Thoracic aorta (tissue), 2 donors: ENCODE measurements at regions not wholly inside any gene's neighbourhood (a gene's known extent, or its start where the extent isn't known, plus 50 kb on each side); places are given as distances from the start of the nearest gene placed in this dataset.

ENCODE experiments used
- ATAC-seq: fragments of 150-250 bp; one replicate; pipeline ENCODE4 v1.8.0; 2017; ENCODE audit warnings: low read depth; ENCODE audit not compliant: insufficient number of reproducible peaks, low FRiP score
- DNase-seq: peaks from one replicate; pipeline ENCODE4 v3.0.0-alpha.2; 2020; ENCODE audit warnings: low spot score
- H3K27ac ChIP-seq, 2 donors: fragments of 200-600 bp; sonication (generic); 1 replicate in 1 of 2; 2 replicates in 1 of 2; pipeline ENCODE4 v1.5.1; 2016; ENCODE audit warnings: mild to moderate bottlenecking in 2 of 2, moderate library complexity in 2 of 2
- H3K27me3 ChIP-seq: fragments of 200-600 bp; sonication (generic); replicated peaks from 2 replicates; pipeline ENCODE4 v1.6.0; 2016; ENCODE audit warnings: mild to moderate bottlenecking; ENCODE audit not compliant: insufficient read depth
- H3K36me3 ChIP-seq: fragments of 200-600 bp; sonication (generic); one replicate; pipeline ENCODE4 v1.5.1; 2016
- H3K4me1 ChIP-seq, 2 donors: fragments of 200-600 bp; sonication (generic); 1 replicate in 1 of 2; 2 replicates in 1 of 2; pipeline versions ENCODE4 v1.5.1 to v1.6.0; 2016; ENCODE audit warnings: low read depth in 2 of 2, mild to moderate bottlenecking in 1 of 2; ENCODE audit not compliant: control insufficient read depth in 1 of 2
- H3K4me3 ChIP-seq: fragments of 200-600 bp; sonication (generic); 2 replicates; pipeline ENCODE4 v1.5.1; 2016; ENCODE audit warnings: mild to moderate bottlenecking
- H3K9me3 ChIP-seq: fragments of 200-600 bp; sonication (generic); 2 replicates; pipeline ENCODE4 v1.5.1; 2016
- TF ChIP-seq, protein P1 (sequence below): fragments of 200-600 bp; sonication (generic); IDR thresholded peaks from one replicate; pipeline ENCODE4 v1.5.1; 2019; ENCODE audit warnings: antibody characterized with exemption

DNA sequence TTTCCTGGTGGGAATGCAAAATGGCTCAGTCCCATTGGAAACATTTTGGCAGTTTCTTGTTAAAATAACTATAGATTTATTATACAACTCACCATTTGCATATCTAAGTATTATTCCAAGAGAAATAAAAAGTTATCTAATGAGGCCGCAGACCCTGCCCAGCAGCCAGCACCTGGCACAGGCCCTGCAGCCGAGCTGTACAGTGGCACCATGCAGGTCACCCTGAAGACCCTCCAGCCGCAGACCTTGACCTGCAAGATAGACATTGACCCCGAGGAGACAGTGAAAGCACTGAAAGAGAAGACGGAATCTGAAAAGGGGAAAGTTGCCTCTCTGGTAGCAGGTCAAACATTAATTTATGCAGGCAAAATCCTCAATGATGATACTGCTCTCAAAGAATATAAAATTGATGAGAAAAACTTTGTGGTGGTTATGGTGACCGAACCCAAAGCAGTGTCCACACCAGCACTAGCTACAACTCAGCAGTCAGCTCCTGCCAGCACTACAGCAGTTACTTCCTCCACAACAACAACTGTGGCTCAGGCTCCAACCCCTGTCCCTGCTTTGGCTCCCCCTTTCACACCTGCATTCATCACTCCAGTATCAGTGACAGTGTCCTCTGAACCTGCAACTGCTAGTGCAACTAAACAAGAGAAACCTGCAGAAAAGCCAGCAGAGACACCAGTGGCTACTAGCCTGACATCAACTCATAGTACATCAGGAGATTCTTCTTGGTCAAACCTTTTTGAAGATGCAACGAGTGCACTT lies 113.5 kb upstream of the SATB1 start:
- no peaks in the 10 kb centered on the region for H3K36me3 ChIP-seq
- no peak for ATAC-seq
- no peaks in the 10 kb centered on the region for H3K27me3 ChIP-seq
- DNase-seq = no peak
- no peaks in the 10 kb centered on the region for H3K4me1 ChIP-seq
- H3K4me3 ChIP-seq = no peak overlapping the region
- H3K9me3 ChIP-seq = no peaks in the 10 kb centered on the region
- TF ChIP-seq, protein P1, sequence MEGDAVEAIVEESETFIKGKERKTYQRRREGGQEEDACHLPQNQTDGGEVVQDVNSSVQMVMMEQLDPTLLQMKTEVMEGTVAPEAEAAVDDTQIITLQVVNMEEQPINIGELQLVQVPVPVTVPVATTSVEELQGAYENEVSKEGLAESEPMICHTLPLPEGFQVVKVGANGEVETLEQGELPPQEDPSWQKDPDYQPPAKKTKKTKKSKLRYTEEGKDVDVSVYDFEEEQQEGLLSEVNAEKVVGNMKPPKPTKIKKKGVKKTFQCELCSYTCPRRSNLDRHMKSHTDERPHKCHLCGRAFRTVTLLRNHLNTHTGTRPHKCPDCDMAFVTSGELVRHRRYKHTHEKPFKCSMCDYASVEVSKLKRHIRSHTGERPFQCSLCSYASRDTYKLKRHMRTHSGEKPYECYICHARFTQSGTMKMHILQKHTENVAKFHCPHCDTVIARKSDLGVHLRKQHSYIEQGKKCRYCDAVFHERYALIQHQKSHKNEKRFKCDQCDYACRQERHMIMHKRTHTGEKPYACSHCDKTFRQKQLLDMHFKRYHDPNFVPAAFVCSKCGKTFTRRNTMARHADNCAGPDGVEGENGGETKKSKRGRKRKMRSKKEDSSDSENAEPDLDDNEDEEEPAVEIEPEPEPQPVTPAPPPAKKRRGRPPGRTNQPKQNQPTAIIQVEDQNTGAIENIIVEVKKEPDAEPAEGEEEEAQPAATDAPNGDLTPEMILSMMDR = no peak
- H3K27ac ChIP-seq = no peak overlapping the region

DNA sequence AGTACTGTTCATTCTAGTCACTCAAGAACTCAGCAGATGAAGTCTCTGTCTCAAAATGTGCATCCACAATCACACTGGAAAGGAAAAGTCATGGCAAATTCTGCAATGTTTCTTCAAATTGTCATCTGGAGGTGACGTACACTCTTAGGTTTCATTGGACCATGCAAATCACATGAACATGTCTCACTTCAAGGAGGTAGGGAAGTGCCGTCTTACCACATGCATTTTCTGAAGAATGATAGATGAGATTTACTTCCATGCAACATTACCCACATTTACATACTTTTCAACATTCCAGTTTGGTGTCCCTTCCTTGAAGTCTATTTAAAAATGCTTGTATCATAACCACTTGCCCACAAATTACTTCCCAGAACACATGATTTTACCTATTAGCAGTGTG lies 107.9 kb upstream of the SATB1 start:
- Histone ChIP-seq H3K27me3 (no peaks in the 10 kb centered on the region), H3K27ac (no peak overlapping the region), H3K4me1 (no peaks in the 10 kb centered on the region), H3K9me3 (no peaks in the 10 kb centered on the region), H3K4me3 (no peak overlapping the region), H3K36me3 (no peaks in the 10 kb centered on the region)
- TF ChIP-seq, protein P1 = no peak
- ATAC-seq = no peak
- no peak for DNase-seq

DNA sequence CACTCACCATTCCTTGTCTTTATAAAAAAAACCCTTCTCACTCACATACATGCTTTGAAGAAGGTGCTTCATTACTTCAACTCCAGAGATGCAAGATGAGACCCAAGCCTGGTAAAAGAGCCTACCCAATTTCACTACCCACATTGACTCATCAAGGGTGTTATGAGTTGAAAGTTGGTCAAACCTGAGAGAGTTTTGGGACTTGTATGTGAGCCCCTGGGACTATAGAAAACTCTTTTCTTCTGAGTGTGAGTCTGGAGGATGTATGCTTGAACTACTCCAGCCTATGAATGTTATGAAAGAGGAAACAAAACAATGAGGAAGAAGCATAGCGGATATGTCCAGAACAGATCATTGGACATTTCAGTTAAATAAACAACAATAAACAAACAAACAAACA lies 106.5 kb upstream of the SATB1 start:
- Histone ChIP-seq H3K4me3 (no peak overlapping the region), H3K36me3 (no peaks in the 10 kb centered on the region), H3K4me1 (no peaks in the 10 kb centered on the region), H3K9me3 (no peaks in the 10 kb centered on the region), H3K27ac (no peak overlapping the region), H3K27me3 (no peaks in the 10 kb centered on the region)
- DNase-seq (no peak), ATAC-seq (no peak)
- TF ChIP-seq, protein P1 = no peak

DNA sequence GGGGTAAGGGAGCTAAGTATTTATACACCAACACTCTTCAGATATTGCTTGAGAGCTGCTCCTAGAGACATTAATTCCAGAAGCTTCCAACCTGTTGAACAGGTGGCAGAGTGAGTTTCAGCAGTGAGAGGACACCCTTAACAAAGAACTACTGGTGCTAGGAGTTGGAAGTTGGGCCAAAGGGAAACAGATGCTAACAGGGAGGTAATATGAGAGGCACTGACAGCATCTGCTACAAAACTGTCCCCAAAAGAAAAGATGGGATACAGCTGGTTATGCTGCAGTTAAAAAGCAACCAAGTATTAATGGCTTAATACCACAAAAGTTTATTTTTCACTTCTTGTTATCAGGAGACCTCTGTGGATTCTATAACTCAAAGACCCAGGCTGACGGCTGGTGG lies 104.5 kb upstream of the SATB1 start:
- Histone ChIP-seq H3K27me3 (no peaks in the 10 kb centered on the region), H3K4me1 (no peaks in the 10 kb centered on the region), H3K36me3 (no peaks in the 10 kb centered on the region), H3K27ac (no peak overlapping the region), H3K9me3 (no peaks in the 10 kb centered on the region), H3K4me3 (no peak overlapping the region)
- TF ChIP-seq, protein P1 = no peak
- ATAC-seq = no peak
- no peak for DNase-seq

DNA sequence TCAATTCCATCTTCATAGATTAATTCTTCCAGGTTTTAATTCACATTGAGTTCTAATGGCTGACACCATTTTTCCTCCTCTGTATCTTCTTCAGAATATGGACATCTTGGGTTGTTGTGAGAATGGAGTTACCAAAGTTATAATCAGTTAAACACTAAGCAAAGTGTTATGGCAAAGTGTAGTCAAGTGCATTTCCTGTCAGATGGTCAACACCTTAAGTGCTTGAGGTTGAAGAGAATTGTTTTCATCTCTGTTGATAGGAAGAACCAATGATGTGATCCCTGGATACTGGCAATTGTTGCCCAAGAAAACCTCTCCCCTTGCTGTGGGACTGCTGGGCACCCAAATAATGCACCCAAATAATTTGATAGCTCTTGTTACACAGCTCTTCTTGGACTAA lies 102.6 kb upstream of the SATB1 start:
- no peak overlapping the region for H3K4me3 ChIP-seq
- H3K27me3 ChIP-seq = no peaks in the 10 kb centered on the region
- TF ChIP-seq, protein P1 = no peak
- H3K4me1 ChIP-seq = no peaks in the 10 kb centered on the region
- DNase-seq (no peak), ATAC-seq (no peak)
- H3K9me3 ChIP-seq = no peaks in the 10 kb centered on the region
- no peak overlapping the region for H3K27ac ChIP-seq
- H3K36me3 ChIP-seq = no peaks in the 10 kb centered on the region
